ENCODE measurements at regions not wholly inside any gene's neighbourhood (a gene's known extent, or its start where the extent isn't known, plus 50 kb on each side); places are given as distances from the start of the nearest gene placed in this dataset.

- H3K36me3 ChIP-seq (ENCODE audit: low read depth): no peaks in the 10 kb centered on the region
- H3F3A ChIP-seq (ENCODE audit: insufficient read depth): peaks cover 39% of the 10 kb centered on the region
- H4K20me1 ChIP-seq (ENCODE audit: insufficient read depth): no peaks in the 10 kb centered on the region
- H3K27me3 ChIP-seq (replicated peaks; ENCODE audit: insufficient read depth): no peaks in the 10 kb centered on the region
- WGBS, 2 experiments (ENCODE audit: low coverage in 1 of 2, low lambda C conversion rate in 2 of 2, missing lambda C conversion rate in 2 of 2): 71 to 88% methylated on average over 1 of the region's 1 CpG
- peaks cover 30% of the 10 kb centered on the region for H3K4me1 ChIP-seq (ENCODE audit: insufficient read depth)
- no peaks in the 10 kb centered on the region for H3K9me2 ChIP-seq (ENCODE audit: insufficient read depth)
- in situ Hi-C loops (cut with MboI): no loop called here
- H3K4me3 ChIP-seq: no peak overlapping the region
- H2AFZ ChIP-seq: no peak overlapping the region
- no peaks in the 10 kb centered on the region for H3K9me3 ChIP-seq (ENCODE audit: low read depth)
- H3K4me2 ChIP-seq (ENCODE audit: unreplicated experiment): no peak overlapping the region
- no peak for DNase-seq
- no peak overlapping the region for H3K9ac ChIP-seq
- no peak overlapping the region for H3K27ac ChIP-seq
- TF ChIP-seq EZH2 (IDR thresholded peaks at IDR 0.05; ENCODE audit: insufficient read depth, poor library complexity, severe bottlenecking): no peak
- no peak for TF ChIP-seq EZH2phosphoT487 (IDR thresholded peaks at IDR 0.05; ENCODE audit: insufficient read depth, low read depth)
- H3K79me2 ChIP-seq (ENCODE audit: insufficient read depth): no peaks in the 10 kb centered on the region
Measured at GRCh38 chr2:63668000-63668399, 79.2 kb downstream of the MDH1 start.

GRCh38 chr2:63668466-63668865 lies 79.7 kb downstream of the MDH1 start:
- no peaks in the 10 kb centered on the region for H3K9me3 ChIP-seq (ENCODE audit: low read depth)
- H3K79me2 ChIP-seq (ENCODE audit: insufficient read depth): no peaks in the 10 kb centered on the region
- H3K4me3 ChIP-seq: no peak overlapping the region
- H3K36me3 ChIP-seq (ENCODE audit: low read depth): no peaks in the 10 kb centered on the region
- H4K20me1 ChIP-seq (ENCODE audit: insufficient read depth): no peaks in the 10 kb centered on the region
- no peak for DNase-seq
- H3K4me2 ChIP-seq (ENCODE audit: unreplicated experiment): no peak overlapping the region
- H3K4me1 ChIP-seq (ENCODE audit: insufficient read depth): peaks cover 26% of the 10 kb centered on the region
- no peak overlapping the region for H3K27ac ChIP-seq
- in situ Hi-C loops (cut with MboI): no loop called here
- TF ChIP-seq EZH2 (IDR thresholded peaks at IDR 0.05; ENCODE audit: insufficient read depth, poor library complexity, severe bottlenecking): no peak
- no peak for TF ChIP-seq EZH2phosphoT487 (IDR thresholded peaks at IDR 0.05; ENCODE audit: insufficient read depth, low read depth)
- no peaks in the 10 kb centered on the region for H3K9me2 ChIP-seq (ENCODE audit: insufficient read depth)
- 63 to 67% methylated on average over 4 of the region's 4 CpGs for WGBS, 2 experiments (ENCODE audit: low coverage in 1 of 2, low lambda C conversion rate in 2 of 2, missing lambda C conversion rate in 2 of 2)
- no peak overlapping the region for H3K9ac ChIP-seq
- H2AFZ ChIP-seq: no peak overlapping the region
- no peaks in the 10 kb centered on the region for H3K27me3 ChIP-seq (replicated peaks; ENCODE audit: insufficient read depth)
- H3F3A ChIP-seq (ENCODE audit: insufficient read depth): peaks cover 35% of the 10 kb centered on the region

- no peaks in the 10 kb centered on the region for H4K20me1 ChIP-seq (ENCODE audit: insufficient read depth)
- in situ Hi-C loops (cut with MboI): no loop called here
- 94 to 96% methylated on average over 3 of the region's 3 CpGs for WGBS, 2 experiments (ENCODE audit: low coverage in 1 of 2, low lambda C conversion rate in 2 of 2, missing lambda C conversion rate in 2 of 2)
Measured at GRCh38 chr2:63669596-63669995, 80.8 kb downstream of the MDH1 start.

GRCh38 chr2:63673865-63674533 lies 85.2 kb downstream of the MDH1 start:
- DNase-seq: no peak
- H3K9me3 ChIP-seq (ENCODE audit: low read depth): no peaks in the 10 kb centered on the region
- H3K9ac ChIP-seq: no peak overlapping the region
- no peaks in the 10 kb centered on the region for H4K20me1 ChIP-seq (ENCODE audit: insufficient read depth)
- no peaks in the 10 kb centered on the region for H3K9me2 ChIP-seq (ENCODE audit: insufficient read depth)
- H3K27me3 ChIP-seq (replicated peaks; ENCODE audit: insufficient read depth): no peaks in the 10 kb centered on the region
- in situ Hi-C loops (cut with MboI): no loop called here
- H3K4me1 ChIP-seq (ENCODE audit: insufficient read depth): peaks cover 4% of the 10 kb centered on the region; the same call in 1 of the 2 replicates
- H2AFZ ChIP-seq: no peak overlapping the region
- WGBS, 2 experiments (ENCODE audit: low coverage in 1 of 2, low lambda C conversion rate in 2 of 2, missing lambda C conversion rate in 2 of 2): 35 to 37% methylated on average over 4 of the region's 4 CpGs
- 0 out of 2 replicates have a peak, but pooled peaks cover 1% of the 10 kb centered on the region for H3F3A ChIP-seq (ENCODE audit: insufficient read depth)
- no peak overlapping the region for H3K4me2 ChIP-seq (ENCODE audit: unreplicated experiment)
- H3K36me3 ChIP-seq (ENCODE audit: low read depth): no peaks in the 10 kb centered on the region
- no peaks in the 10 kb centered on the region for H3K79me2 ChIP-seq (ENCODE audit: insufficient read depth)
- no peak for TF ChIP-seq EZH2phosphoT487 (IDR thresholded peaks at IDR 0.05; ENCODE audit: insufficient read depth, low read depth)
- no peak overlapping the region for H3K4me3 ChIP-seq
- no peak overlapping the region for H3K27ac ChIP-seq

More at GRCh38 chr2:63669596-63669995, 80.8 kb downstream of the MDH1 start:
- Histone ChIP-seq H3K4me1 (ENCODE audit: insufficient read depth) (peaks cover 23% of the 10 kb centered on the region), H3K36me3 (ENCODE audit: low read depth) (no peaks in the 10 kb centered on the region), H3K27ac (no peak overlapping the region), H3K4me2 (ENCODE audit: unreplicated experiment) (no peak overlapping the region), H3K27me3 (replicated peaks; ENCODE audit: insufficient read depth) (no peaks in the 10 kb centered on the region), H3K9me3 (ENCODE audit: low read depth) (no peaks in the 10 kb centered on the region), H3K9ac (no peak overlapping the region), H3K9me2 (ENCODE audit: insufficient read depth) (no peaks in the 10 kb centered on the region), H2AFZ (no peak overlapping the region), H3K4me3 (no peak overlapping the region), H3K79me2 (ENCODE audit: insufficient read depth) (no peaks in the 10 kb centered on the region), H3F3A (ENCODE audit: insufficient read depth) (peaks cover 29% of the 10 kb centered on the region)
- DNase-seq: no peak
- no peak for TF ChIP-seq EZH2phosphoT487 (IDR thresholded peaks at IDR 0.05; ENCODE audit: insufficient read depth, low read depth)
- TF ChIP-seq EZH2 (IDR thresholded peaks at IDR 0.05; ENCODE audit: insufficient read depth, poor library complexity, severe bottlenecking): no peak

Measured in GM23248 (cell line).